GM19372 (cell line): ENCODE measurements at regions not wholly inside any gene's neighbourhood (a gene's known extent, or its start where the extent isn't known, plus 50 kb on each side); places are given as distances from the start of the nearest gene placed in this dataset.

ENCODE experiments used
- ATAC-seq: cut with Tn5 transposase; IDR thresholded peaks from one replicate; pipeline ENCODE4 v1.9.1; 2021; ENCODE audit warnings: mild to moderate bottlenecking, low read depth, moderate library complexity; ENCODE audit not compliant: unreplicated experiment

- ATAC-seq = no peak
Measured at GRCh38 chr21:41596241-41596925, 88.4 kb upstream of the TMPRSS2 start.

- no peak for ATAC-seq
Measured at GRCh38 chr21:41594268-41594667, 86.3 kb upstream of the TMPRSS2 start.

GRCh38 chr21:41593760-41594138 is 85.8 kb upstream of the TMPRSS2 start:
- no peak for ATAC-seq

- no peak for ATAC-seq
Measured at GRCh38 chr21:41593051-41593759, 85.2 kb upstream of the TMPRSS2 start.

GRCh38 chr21:41589620-41590175 is 81.7 kb upstream of the TMPRSS2 start:
- ATAC-seq = no peak

- ATAC-seq = no peak
Measured at GRCh38 chr21:41589131-41589530, 81.2 kb upstream of the TMPRSS2 start.

GRCh38 chr21:41585199-41585994 is 77.4 kb upstream of the TMPRSS2 start:
- no peak for ATAC-seq

GRCh38 chr21:41584603-41585176 is 76.7 kb upstream of the TMPRSS2 start:
- no peak for ATAC-seq

- ATAC-seq = no peak
Measured at GRCh38 chr21:41583274-41583790, 75.4 kb upstream of the TMPRSS2 start.

GRCh38 chr21:41582866-41583265 is 74.9 kb upstream of the TMPRSS2 start:
- ATAC-seq = no peak

GRCh38 chr21:41582298-41582840 is 74.4 kb upstream of the TMPRSS2 start:
- ATAC-seq = no peak

GRCh38 chr21:41581592-41582228 is 73.8 kb upstream of the TMPRSS2 start:
- ATAC-seq = no peak

- no peak for ATAC-seq
Measured at GRCh38 chr21:41580758-41581554, 73.0 kb upstream of the TMPRSS2 start.

GRCh38 chr21:41579692-41580091 is 71.7 kb upstream of the TMPRSS2 start:
- no peak for ATAC-seq

- ATAC-seq = no peak
Measured at GRCh38 chr21:41578716-41579115, 70.8 kb upstream of the TMPRSS2 start.

- ATAC-seq = no peak
Measured at GRCh38 chr21:41578083-41578482, 70.1 kb upstream of the TMPRSS2 start.

- no peak for ATAC-seq
Measured at GRCh38 chr21:41576013-41576615, 68.2 kb upstream of the TMPRSS2 start.

- ATAC-seq = no peak
Measured at GRCh38 chr21:41573902-41574690, 66.1 kb upstream of the TMPRSS2 start.
